HuH-7 (cell line): ENCODE measurements at regions not wholly inside any gene's neighbourhood (a gene's known extent, or its start where the extent isn't known, plus 50 kb on each side); places are given as distances from the start of the nearest gene placed in this dataset.
"Not testable (repeated sequence)": the region's sequence is repeated elsewhere in the genome, so short reads cannot be mapped to it uniquely, and the experiment has no call there.

Experiments
- DNase-seq: peaks from one replicate; pipeline ENCODE4 v3.0.0; 2011; ENCODE audit warnings: low spot score

GRCh38 chr2:182548031-182548950 lies 121.5 kb upstream of the PDE1A start:
- no peak for DNase-seq

GRCh38 chr2:182550234-182550633 lies 123.4 kb upstream of the PDE1A start:
- no peak for DNase-seq

- not testable (repeated sequence) for DNase-seq
Observed at GRCh38 chr2:182552232-182552631, 125.4 kb upstream of the PDE1A start.

- DNase-seq = not testable (repeated sequence)
Observed at GRCh38 chr2:182552785-182553184, 125.9 kb upstream of the PDE1A start.

GRCh38 chr2:182553483-182553882 lies 126.6 kb upstream of the PDE1A start:
- DNase-seq = no peak

GRCh38 chr2:182554950-182555349 lies 128.1 kb upstream of the PDE1A start:
- no peak for DNase-seq

- no peak for DNase-seq
Observed at GRCh38 chr2:182558564-182558963, 131.7 kb upstream of the PDE1A start.

- no peak for DNase-seq
Observed at GRCh38 chr2:182559623-182560022, 132.8 kb upstream of the PDE1A start.

GRCh38 chr2:182565911-182566567 lies 139.2 kb upstream of the PDE1A start:
- DNase-seq = no peak

- no peak for DNase-seq
Observed at GRCh38 chr2:182573553-182573952, 142.5 kb upstream of the DNAJC10 start.

GRCh38 chr2:182577816-182578215 lies 138.2 kb upstream of the DNAJC10 start:
- no peak for DNase-seq

GRCh38 chr2:182581196-182581935 lies 134.7 kb upstream of the DNAJC10 start:
- DNase-seq = no peak

- DNase-seq = no peak
Observed at GRCh38 chr2:182584462-182584861, 131.6 kb upstream of the DNAJC10 start.

- no peak for DNase-seq
Observed at GRCh38 chr2:182585001-182585400, 131.1 kb upstream of the DNAJC10 start.

- no peak for DNase-seq
Observed at GRCh38 chr2:182585430-182585829, 130.6 kb upstream of the DNAJC10 start.

GRCh38 chr2:182586426-182586825 lies 129.6 kb upstream of the DNAJC10 start:
- no peak for DNase-seq

- DNase-seq = no peak
Observed at GRCh38 chr2:182587831-182588230, 128.2 kb upstream of the DNAJC10 start.

- DNase-seq = no peak
Observed at GRCh38 chr2:182589121-182589520, 126.9 kb upstream of the DNAJC10 start.

- no peak for DNase-seq
Observed at GRCh38 chr2:182591774-182592173, 124.3 kb upstream of the DNAJC10 start.

- no peak for DNase-seq
Observed at GRCh38 chr2:182592691-182593393, 123.2 kb upstream of the DNAJC10 start.

GRCh38 chr2:182593394-182593975 lies 122.6 kb upstream of the DNAJC10 start:
- no peak for DNase-seq

GRCh38 chr2:182594286-182594685 lies 121.8 kb upstream of the DNAJC10 start:
- no peak for DNase-seq
